ENCODE measurements at regions not wholly inside any gene's neighbourhood (a gene's known extent, or its start where the extent isn't known, plus 50 kb on each side); places are given as distances from the start of the nearest gene placed in this dataset.

- H3K18ac ChIP-seq (ENCODE audit: extremely low read depth, low read length) = no peak overlapping the region
- no peak overlapping the region for H3K56ac ChIP-seq (replicated peaks; ENCODE audit: insufficient read length, low read depth, low read length)
- H4K20me1 ChIP-seq (replicated peaks in 1 of 2; ENCODE audit: control insufficient read depth in 1 of 2, insufficient read depth in 2 of 2, low read length in 2 of 2) = no peaks in the 10 kb centered on the region
- H3K79me1 ChIP-seq (ENCODE audit: low read depth, low read length) = no peaks in the 10 kb centered on the region
- H3K23ac ChIP-seq (ENCODE audit: insufficient read length) = no peak overlapping the region
- H4K91ac ChIP-seq (replicated peaks; ENCODE audit: insufficient read length, low read length) = no peak overlapping the region
- no peak overlapping the region for H2BK5ac ChIP-seq (ENCODE audit: low read depth, low read length)
- H2BK12ac ChIP-seq (ENCODE audit: low read depth, low read length) = no peak overlapping the region
- no peak for FAIRE-seq
- H2BK15ac ChIP-seq (ENCODE audit: low read length) = no peak overlapping the region
- no peak overlapping the region for H2BK120ac ChIP-seq (replicated peaks; ENCODE audit: low read depth, low read length)
- H3K36me3 ChIP-seq (ENCODE audit: control insufficient read depth in 2 of 4, insufficient read depth in 4 of 4, low read length in 3 of 4) = no peaks in the 10 kb centered on the region
- H4K8ac ChIP-seq (ENCODE audit: extremely low read depth, insufficient read depth, low read length) = no peak overlapping the region
- no peak overlapping the region for H3K9ac ChIP-seq (replicated peaks in 1 of 4; ENCODE audit: extremely low read depth in 1 of 4, low read depth in 3 of 4, low read length in 3 of 4)
- POLR2A ChIA-PET (ENCODE audit: partially characterized antibody) = no interaction called here
- H2AFZ ChIP-seq (ENCODE audit: low read length) = no peak overlapping the region
- H3K14ac ChIP-seq (ENCODE audit: insufficient read length) = no peak overlapping the region
- H3K4me3 ChIP-seq (ENCODE audit: extremely low read depth in 1 of 4, insufficient read depth in 2 of 4, low read depth in 3 of 4, low read length in 4 of 4) = no peak overlapping the region
- H3K79me2 ChIP-seq (ENCODE audit: control insufficient read depth in 1 of 2, insufficient read depth in 2 of 2, low read length in 2 of 2) = no peaks in the 10 kb centered on the region
- no peaks in the 10 kb centered on the region for H3K9me3 ChIP-seq (ENCODE audit: insufficient read depth in 2 of 2, low read depth in 1 of 2, low read length in 1 of 2)
- WGBS, 2 experiments (ENCODE audit: extremely low coverage in 1 of 2, insufficient coverage in 1 of 2, insufficient read length in 1 of 2, insufficient replicate concordance in 2 of 2, low coverage in 1 of 2, low lambda C conversion rate in 2 of 2, missing lambda C conversion rate in 1 of 2) = 93% methylated on average over 4 of the region's 4 CpGs; no CpG with 5 or more reads in 1 of the 2 experiments
- H3K27ac ChIP-seq (ENCODE audit: low read depth, low read length) = no peak overlapping the region
- no peaks in the 10 kb centered on the region for H3K23me2 ChIP-seq (ENCODE audit: low read depth, low read length)
- no peak overlapping the region for H4K5ac ChIP-seq (ENCODE audit: insufficient read length, low read depth, low read length)
- H3K4me1 ChIP-seq (replicated peaks in 1 of 4; ENCODE audit: control insufficient read depth in 3 of 4, insufficient read depth in 4 of 4, low read length in 3 of 4) = no peaks in the 10 kb centered on the region
- DNase-seq (ENCODE audit: low read depth in 1 of 2, low spot score in 2 of 2) = no peak
- CTCF ChIA-PET (ENCODE audit: partially characterized antibody) = no interaction called here
- no peak overlapping the region for H2BK20ac ChIP-seq (ENCODE audit: low read length)
- H3K27me3 ChIP-seq (replicated peaks in 1 of 4; ENCODE audit: control insufficient read depth in 3 of 4, extremely low read depth in 1 of 4, insufficient read depth in 3 of 4, low read length in 3 of 4) = no peaks in the 10 kb centered on the region
- no peak overlapping the region for H3K4ac ChIP-seq (replicated peaks; ENCODE audit: insufficient read length, low read depth, low read length)
- no peak overlapping the region for H3K4me2 ChIP-seq (ENCODE audit: insufficient read depth in 1 of 2, low read depth in 2 of 2, low read length in 2 of 2)
- no peak overlapping the region for H2AK5ac ChIP-seq (ENCODE audit: low read depth, low read length)
- TF ChIP-seq CHD1 (IDR thresholded peaks at IDR 0.05; ENCODE audit: low read depth, low read length) (no peak), USF2 (IDR thresholded peaks at IDR 0.05; ENCODE audit: low read length) (no peak), EZH2 (IDR thresholded peaks at IDR 0.05; ENCODE audit: low read depth, low read length, severe bottlenecking) (no peak), TAF7 (optimal IDR thresholded peaks at IDR 0.05; ENCODE audit: borderline replicate concordance, low read depth, low read length) (no peak), TBP (IDR thresholded peaks at IDR 0.05; ENCODE audit: low read depth, low read length) (no peak), ATF2 (IDR thresholded peaks at IDR 0.05; ENCODE audit: low read length) (no peak), CBX8 (IDR thresholded peaks at IDR 0.05; ENCODE audit: borderline replicate concordance, low read depth, low read length) (no peak), SP2 (IDR thresholded peaks at IDR 0.05; ENCODE audit: low read length) (no peak), BACH1 (IDR thresholded peaks at IDR 0.05; ENCODE audit: low read length) (no peak), HDAC2 (IDR thresholded peaks at IDR 0.05; ENCODE audit: borderline replicate concordance in 1 of 2, low read depth in 2 of 2, low read length in 2 of 2) (no peak), KDM5A (IDR thresholded peaks at IDR 0.05; ENCODE audit: low read length) (no peak), SRF (IDR thresholded peaks at IDR 0.05; ENCODE audit: low read depth, low read length) (no peak)
Observed at GRCh38 chr20:39479196-39479810, 517.2 kb downstream of the DHX35 start.
